ENCODE measurements at regions not wholly inside any gene's neighbourhood (a gene's known extent, or its start where the extent isn't known, plus 50 kb on each side); places are given as distances from the start of the nearest gene placed in this dataset.

DNA sequence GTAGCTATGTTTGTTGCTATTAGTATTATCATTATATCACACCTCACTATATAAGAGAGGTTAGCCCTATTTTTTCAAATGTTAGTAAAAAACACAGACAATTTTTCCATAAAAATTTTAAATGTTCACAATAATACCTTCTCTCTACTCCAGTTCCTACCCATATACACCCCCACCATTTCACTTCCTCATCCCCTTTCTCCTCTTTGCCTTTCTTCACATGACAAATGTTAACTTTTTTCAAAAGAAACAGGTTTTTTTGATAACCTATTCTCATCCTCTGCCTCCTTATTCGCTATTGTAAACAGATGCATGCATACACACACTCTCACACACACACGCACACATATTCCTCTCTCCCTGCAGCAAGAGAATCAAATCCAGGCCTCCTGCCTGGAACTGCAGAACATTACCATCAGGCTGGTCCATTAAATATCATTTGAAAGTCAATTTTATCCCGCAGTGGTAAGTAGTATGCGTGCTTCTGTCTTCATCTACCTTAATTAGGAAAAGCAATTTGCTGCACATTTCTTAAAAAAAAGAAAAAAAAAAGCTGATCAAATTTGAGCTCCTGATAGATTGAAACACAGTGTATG is 55.5 kb downstream of the MID1IP1 start:
- no peak for DNase-seq

DNA sequence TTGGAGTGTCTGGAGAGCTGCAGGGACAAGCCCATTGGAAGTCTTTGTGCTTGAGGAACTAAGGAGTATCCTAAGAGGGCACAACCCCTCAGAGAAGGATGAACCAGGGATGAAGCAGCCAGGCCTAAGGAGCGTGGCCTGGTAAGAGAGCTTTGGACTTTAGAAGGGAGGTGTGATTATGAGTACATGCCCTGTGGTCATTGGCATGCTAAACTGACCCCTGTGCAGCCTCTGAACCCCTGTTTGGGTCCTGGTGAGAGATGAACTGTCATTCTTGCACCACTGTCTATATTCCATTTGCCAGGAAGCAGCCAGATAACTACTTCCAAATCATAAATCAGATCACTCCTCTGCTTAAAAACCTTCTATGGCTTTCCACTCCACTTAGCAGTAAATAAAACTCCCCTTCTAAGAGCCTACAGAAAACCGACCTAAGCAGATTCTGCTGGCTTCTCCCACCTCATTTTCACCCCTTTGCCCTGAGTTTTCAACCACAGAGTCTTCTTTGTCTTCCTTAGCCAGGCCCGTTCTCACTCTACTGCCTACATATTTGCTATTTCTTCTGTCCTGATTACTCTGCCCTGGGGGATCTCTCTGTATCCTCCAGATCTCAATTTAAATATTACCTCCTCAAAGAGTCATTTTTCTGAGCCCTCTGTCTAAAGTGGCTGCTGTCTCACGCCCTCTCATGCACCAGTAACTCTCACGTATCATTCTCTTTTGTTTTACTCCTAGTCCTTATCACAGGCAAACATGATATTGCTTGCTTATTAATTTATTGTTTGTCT is 56.7 kb downstream of the MID1IP1 start:
- DNase-seq: no peak

DNA sequence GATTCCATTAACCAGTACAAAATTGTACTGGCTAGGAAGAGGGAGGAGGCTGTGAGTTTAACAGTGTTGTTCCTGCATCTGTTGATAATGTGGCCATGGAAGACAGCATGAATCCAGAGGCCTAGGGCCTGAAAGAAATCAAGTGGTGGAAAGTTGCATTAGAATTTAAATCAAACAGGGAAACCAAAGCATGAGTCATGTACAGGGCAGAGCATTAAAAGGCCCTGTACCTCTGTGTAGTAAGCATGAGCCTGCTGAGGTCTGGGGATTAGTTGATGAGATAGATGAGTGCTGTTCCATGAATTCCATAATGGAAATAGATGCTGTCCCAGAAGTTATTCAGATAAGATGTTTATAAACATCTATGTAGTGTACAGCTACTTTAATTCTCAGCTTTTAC is 58.3 kb downstream of the MID1IP1 start:
- no peak for DNase-seq

GRCh38 chrX:38860106-38861013 is 59.1 kb downstream of the MID1IP1 start:
- DNase-seq: no peak

GRCh38 chrX:38861489-38861888 is 60.2 kb downstream of the MID1IP1 start:
- no peak for DNase-seq

DNA sequence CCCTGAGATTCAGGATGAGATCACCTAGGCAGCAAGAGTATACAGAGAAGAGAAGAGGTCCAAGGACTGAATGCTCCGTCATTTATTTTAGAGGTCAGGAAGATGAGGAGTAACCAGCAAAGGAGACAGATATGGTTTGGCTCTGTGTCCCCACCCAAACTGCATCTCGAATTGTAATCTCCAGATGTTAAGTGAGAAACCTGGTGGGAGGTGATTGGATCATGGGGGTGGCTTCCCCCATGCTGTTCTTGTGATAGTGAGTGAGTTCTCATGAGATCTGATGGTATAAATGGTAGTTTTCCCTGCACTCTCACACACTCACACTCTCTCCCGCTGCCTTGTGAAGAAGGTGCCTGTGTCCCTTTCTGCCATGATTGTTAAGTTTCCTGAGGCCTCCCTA is 60.8 kb downstream of the MID1IP1 start:
- no peak for DNase-seq

DNA sequence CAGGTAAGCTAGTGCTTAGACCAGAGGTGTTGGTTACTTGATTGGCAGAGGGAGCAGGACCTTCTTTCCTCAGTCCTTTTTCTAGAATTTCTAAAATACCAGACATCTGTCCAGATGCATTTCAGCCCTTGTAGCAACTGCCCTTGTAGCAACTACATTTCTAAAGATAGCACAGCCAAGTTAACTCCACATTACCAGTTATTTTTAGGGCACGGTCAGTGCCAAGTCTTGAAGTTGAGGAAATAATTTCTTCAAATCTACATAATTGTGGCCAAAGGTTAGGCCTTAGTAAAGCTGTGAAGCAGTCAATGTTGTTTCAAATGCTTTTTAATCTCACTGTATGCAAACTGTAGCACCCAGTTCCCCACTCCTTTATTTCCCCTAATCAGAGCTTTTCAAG is 62.9 kb downstream of the MID1IP1 start:
- DNase-seq: no peak

GRCh38 chrX:38868321-38868720 is 67.1 kb downstream of the MID1IP1 start:
- no peak for DNase-seq

- peak; percentile 45 for DNase-seq
These were observed 67.7 kb downstream of the MID1IP1 start for GRCh38 chrX:38868941-38869401.

- DNase-seq: no peak
These were observed 69.2 kb downstream of the MID1IP1 start for GRCh38 chrX:38870361-38870895.

- DNase-seq: no peak
These were observed 70.1 kb downstream of the MID1IP1 start for GRCh38 chrX:38871129-38872029.

GRCh38 chrX:38877366-38877765 is 76.1 kb downstream of the MID1IP1 start:
- no peak for DNase-seq

DNA sequence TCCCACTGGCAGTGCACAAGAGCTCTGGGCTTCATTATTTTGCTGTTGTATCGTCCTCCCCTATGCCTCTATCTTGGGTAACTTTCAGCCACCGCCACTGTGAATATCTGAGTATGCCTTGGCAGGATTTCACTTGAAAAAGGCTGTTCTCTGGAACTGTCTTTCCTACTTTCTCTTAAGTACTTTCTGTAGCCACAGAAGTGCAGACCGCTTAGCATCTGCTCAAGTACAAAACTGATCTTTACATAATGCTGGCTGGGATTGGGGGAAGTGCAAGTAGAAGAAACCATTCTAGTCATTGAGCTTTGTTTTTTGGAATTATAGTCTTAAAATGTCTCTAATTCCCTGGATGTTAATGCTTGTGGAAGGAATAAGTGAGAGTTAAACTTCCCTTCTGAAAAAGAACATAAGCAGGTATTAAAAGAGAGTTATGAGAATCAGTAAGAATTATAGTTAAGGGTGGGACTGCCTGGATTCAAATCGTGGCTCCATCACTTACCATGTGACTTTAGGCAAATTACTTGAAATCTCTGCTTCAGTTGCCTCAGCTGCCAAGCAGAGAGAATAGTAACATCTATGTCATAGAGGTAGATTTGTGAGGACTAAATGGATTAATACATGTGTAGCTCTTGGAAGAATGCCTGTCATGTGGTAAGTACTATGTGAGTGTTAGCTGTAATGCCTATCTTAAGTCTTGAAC is 77.5 kb downstream of the MID1IP1 start:
- DNase-seq: no peak

- no peak for DNase-seq
These were observed 78.5 kb downstream of the MID1IP1 start for GRCh38 chrX:38879631-38880220.

DNA sequence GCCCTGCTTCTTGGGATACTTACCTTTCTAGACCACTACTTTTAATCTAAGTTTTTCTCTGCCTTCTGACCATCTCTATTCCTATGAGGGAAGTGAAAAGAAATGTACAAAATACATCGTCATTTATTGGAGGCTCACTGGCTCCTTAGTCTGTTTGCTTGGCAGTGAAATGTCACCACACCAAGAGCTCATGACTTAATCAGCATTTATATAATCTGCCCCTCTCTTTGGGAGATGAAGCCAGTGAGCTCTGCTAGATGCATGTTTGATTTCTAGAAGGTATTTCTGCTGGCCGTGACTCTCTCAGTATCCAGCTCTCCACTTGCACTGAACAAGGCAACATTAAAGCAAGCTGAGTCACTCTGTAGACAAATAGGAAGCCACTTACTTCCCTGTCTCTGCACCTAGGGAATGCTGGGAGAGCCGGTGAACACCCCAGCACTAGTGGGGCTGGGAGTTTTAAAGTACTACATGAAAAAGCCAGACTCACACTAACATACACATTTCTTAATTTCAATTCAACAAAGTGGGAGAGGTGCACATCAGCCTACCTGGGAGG is 79.1 kb downstream of the MID1IP1 start:
- DNase-seq: no peak

- no peak for DNase-seq
These were observed 79.8 kb downstream of the MID1IP1 start for GRCh38 chrX:38881066-38881465.

GRCh38 chrX:38881727-38882126 is 80.5 kb downstream of the MID1IP1 start:
- no peak for DNase-seq

DNA sequence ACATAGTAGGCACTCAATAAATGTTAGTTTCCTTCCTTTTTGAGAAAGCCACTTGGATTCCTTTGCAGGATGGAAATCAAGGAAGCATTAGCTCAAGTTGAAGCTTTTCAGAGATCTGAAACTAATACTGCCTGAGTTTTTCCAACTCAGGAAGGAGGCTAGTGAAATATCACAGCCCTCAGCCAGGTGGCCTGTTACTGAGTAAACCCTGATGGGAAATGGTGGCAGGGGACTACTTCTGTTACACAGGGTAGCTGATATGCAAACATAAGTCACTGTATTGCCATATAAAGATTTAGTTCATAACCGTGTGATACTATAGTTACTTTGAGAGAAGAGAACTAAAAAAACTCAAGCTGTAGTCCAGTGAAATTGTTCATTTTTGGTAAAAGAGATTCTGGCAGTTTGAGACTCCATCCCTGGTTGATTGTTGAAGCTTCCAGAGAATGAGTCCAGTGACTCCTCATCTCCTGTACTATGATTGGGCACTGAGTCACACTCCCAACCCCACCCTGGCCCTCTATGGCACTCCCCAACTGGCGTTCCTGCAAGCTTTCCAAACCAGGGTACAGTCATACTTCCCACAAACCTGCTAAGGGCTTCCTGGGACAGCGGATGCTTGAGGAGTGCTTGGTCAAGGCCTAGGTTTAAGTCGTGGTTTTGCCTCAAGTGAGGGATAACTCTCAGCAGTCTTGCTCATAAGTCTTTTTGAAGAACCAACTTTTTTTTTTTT is 81.8 kb downstream of the MID1IP1 start:
- DNase-seq: no peak

GRCh38 chrX:38886112-38886511 is 84.9 kb downstream of the MID1IP1 start:
- no peak for DNase-seq

DNA sequence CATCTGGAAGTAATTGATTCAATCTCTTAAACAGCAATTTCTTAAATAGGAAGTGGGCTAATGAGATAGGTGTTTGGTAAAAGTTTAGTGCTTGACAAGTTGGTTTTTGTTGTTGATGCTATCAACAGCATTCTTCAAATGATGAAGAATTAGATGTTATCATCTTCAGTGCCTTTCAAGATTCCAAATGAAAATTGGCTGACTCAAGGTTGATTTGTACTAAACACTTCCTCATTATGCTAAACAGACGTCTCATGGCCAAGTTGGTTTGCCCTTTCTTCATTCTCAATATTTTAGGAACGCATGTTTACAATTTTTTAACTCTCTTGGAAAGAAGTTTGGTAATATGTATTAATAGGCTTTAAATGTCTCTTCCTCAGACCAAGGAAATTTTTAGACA is 86.0 kb downstream of the MID1IP1 start:
- no peak for DNase-seq
